Neuronal stem cell (in vitro differentiated cells): ENCODE measurements at regions not wholly inside any gene's neighbourhood (a gene's known extent, or its start where the extent isn't known, plus 50 kb on each side); places are given as distances from the start of the nearest gene placed in this dataset.

ENCODE experiments used
- DNase-seq: peaks from one replicate; pipeline ENCODE4 v3.0.0-alpha.2; 2013; ENCODE audit warnings: low spot score
- H2AFZ ChIP-seq: one replicate; pipeline ENCODE4 v1.6.1; 2013; ENCODE audit warnings: mild to moderate bottlenecking, low read length, inconsistent platforms
- H2AK5ac ChIP-seq: 2 replicates; pipeline ENCODE4 v1.6.1; 2013; ENCODE audit warnings: low read depth, mild to moderate bottlenecking, inconsistent platforms, low read length, moderate library complexity, mixed read lengths
- H2BK120ac ChIP-seq: 2 replicates; pipeline ENCODE4 v1.6.1; 2013; ENCODE audit warnings: low read depth, mild to moderate bottlenecking, inconsistent platforms, low read length, moderate library complexity, mixed read lengths
- H2BK12ac ChIP-seq: one replicate; pipeline ENCODE4 v1.6.1; 2013; ENCODE audit warnings: low read length, inconsistent platforms
- H2BK15ac ChIP-seq: 2 replicates; pipeline ENCODE4 v1.6.1; 2013; ENCODE audit warnings: mild to moderate bottlenecking, low read length, inconsistent platforms, mixed read lengths
- H2BK5ac ChIP-seq: one replicate; pipeline ENCODE4 v1.6.1; 2013; ENCODE audit warnings: inconsistent platforms, mild to moderate bottlenecking, low read length, moderate library complexity
- H3K14ac ChIP-seq: one replicate; pipeline ENCODE4 v1.6.1; 2013; ENCODE audit warnings: low read length, inconsistent platforms
- H3K18ac ChIP-seq: 2 replicates; pipeline ENCODE4 v1.6.1; 2013; ENCODE audit warnings: low read length, inconsistent platforms
- H3K23ac ChIP-seq: 2 replicates; pipeline ENCODE4 v1.6.1; 2013; ENCODE audit warnings: low read depth, mild to moderate bottlenecking, mixed read lengths, low read length, inconsistent platforms; ENCODE audit not compliant: poor library complexity
- H3K27ac ChIP-seq: replicated peaks from 3 replicates; pipeline ENCODE4 v1.5.1; 2013; ENCODE audit warnings: low read length, inconsistent platforms
- H3K27me3 ChIP-seq, 3 experiments: 2 replicates each; pipeline ENCODE4 v1.6.1; 2013; ENCODE audit warnings: low read length in 3 of 3, mild to moderate bottlenecking in 2 of 3, inconsistent platforms in 1 of 3, low read depth in 1 of 3, mixed read lengths in 1 of 3, moderate library complexity in 1 of 3; ENCODE audit not compliant: control insufficient read depth in 3 of 3, insufficient read depth in 3 of 3
- H3K36me3 ChIP-seq, 2 donors: replicated peaks in 1 of 2; 2 replicates each; pipeline ENCODE4 v1.6.1; 2013; ENCODE audit warnings: low read length in 2 of 2; ENCODE audit not compliant: control insufficient read depth in 2 of 2, insufficient read depth in 2 of 2
- H3K4ac ChIP-seq: 2 replicates; pipeline ENCODE4 v1.6.1; 2013; ENCODE audit warnings: inconsistent platforms, mild to moderate bottlenecking, low read length, moderate library complexity
- H3K4me1 ChIP-seq, 2 donors: 1 replicate in 1 of 2; 2 replicates in 1 of 2; pipeline ENCODE4 v1.6.1; 2013; ENCODE audit warnings: low read length in 2 of 2, low read depth in 1 of 2; ENCODE audit not compliant: control insufficient read depth in 2 of 2, insufficient read depth in 1 of 2
- H3K4me2 ChIP-seq: one replicate; pipeline ENCODE4 v1.6.1; 2013; ENCODE audit warnings: mild to moderate bottlenecking, low read length, inconsistent platforms; ENCODE audit not compliant: insufficient read depth, poor library complexity, severe bottlenecking
- H3K4me3 ChIP-seq, 2 donors: 2 replicates each; pipeline ENCODE4 v1.5.1; 2013; ENCODE audit warnings: low read length in 2 of 2, mild to moderate bottlenecking in 2 of 2, inconsistent platforms in 1 of 2, moderate library complexity in 1 of 2
- H3K79me1 ChIP-seq: one replicate; pipeline ENCODE4 v1.6.1; 2013; ENCODE audit warnings: low read depth, mild to moderate bottlenecking, inconsistent platforms, low read length, moderate library complexity
- H3K9ac ChIP-seq: one replicate; pipeline ENCODE4 v1.6.1; 2013; ENCODE audit warnings: mild to moderate bottlenecking, low read depth, low read length, inconsistent platforms; ENCODE audit not compliant: poor library complexity
- H3K9me3 ChIP-seq, 2 donors: replicated peaks in 1 of 2; 2 replicates each; pipeline versions ENCODE3 to v1.6.1; 2013; ENCODE audit warnings: low read length in 2 of 2, mild to moderate bottlenecking in 2 of 2, inconsistent platforms in 1 of 2, low read depth in 1 of 2, mixed read lengths in 1 of 2, moderate library complexity in 1 of 2; ENCODE audit not compliant: control insufficient read depth in 2 of 2, insufficient read depth in 1 of 2
- H4K8ac ChIP-seq: one replicate; pipeline ENCODE4 v1.6.1; 2013; ENCODE audit warnings: low read depth, mild to moderate bottlenecking, inconsistent platforms, low read length, moderate library complexity
- H4K91ac ChIP-seq: one replicate; pipeline ENCODE4 v1.6.1; 2013; ENCODE audit warnings: low read length, low read depth, mild to moderate bottlenecking, inconsistent platforms; ENCODE audit not compliant: poor library complexity
- WGBS, 2 donors: extraction: QIAGEN DNeasy Blood & Tissue Kit; methylation state at CpG; one replicate each; pipeline ENCODE4 v1.1.7; 2013; ENCODE audit warnings: missing lambda C conversion rate in 2 of 2, mixed read lengths in 1 of 2; ENCODE audit not compliant: insufficient read length in 2 of 2, insufficient replicate concordance in 1 of 2; ENCODE audit errors: extremely low coverage in 2 of 2; 5-methylcytosine and 5-hydroxymethylcytosine counted together

DNA sequence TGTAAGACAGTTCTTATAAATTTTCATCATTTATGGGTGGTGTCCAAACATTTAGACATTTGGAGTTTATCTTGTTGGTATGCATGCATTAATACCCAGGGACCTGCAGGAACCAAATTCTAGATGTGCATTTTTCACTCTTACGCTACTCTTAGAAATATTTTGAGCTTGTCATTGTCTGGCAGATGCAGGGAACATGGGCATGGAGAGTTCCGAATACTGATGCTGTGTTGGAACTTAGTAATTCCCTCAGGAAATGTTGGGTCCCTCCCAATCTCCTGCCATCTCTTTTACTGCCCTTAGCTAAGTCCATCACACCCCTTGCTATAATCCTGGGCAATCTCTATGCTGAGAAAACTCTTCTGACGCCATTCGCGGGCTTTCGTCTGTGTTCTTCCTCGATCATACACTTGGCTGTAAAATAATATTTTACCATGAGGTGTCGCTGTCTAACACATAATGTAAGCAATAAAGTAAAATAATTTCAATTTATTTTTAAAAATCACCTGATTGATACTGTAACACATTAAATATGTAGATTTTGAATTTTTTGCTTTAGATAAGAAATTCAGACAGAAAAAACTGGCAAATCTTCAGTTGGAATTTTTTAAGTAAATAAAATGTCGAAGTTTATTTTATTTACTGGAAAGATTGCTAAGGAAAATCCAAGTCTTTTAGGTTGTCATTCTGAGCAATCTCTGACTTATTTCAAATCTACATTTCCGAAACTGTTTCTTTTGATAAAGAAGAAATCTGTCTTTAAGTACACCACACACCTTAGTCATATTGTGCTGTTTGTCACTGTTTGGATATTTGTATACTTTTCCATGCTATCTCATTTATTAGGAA is 304.1 kb upstream of the SSTR1 start:
- H2AFZ ChIP-seq = no peak overlapping the region
- no peak overlapping the region for H3K4me3 ChIP-seq
- peak overlapping the region; percentile 19 for H3K4me2 ChIP-seq
- H3K23ac ChIP-seq = no peak overlapping the region
- H3K36me3 ChIP-seq = no peaks in the 10 kb centered on the region
- H2BK5ac ChIP-seq = no peak overlapping the region
- no peaks in the 10 kb centered on the region for H3K4me1 ChIP-seq
- H3K9ac ChIP-seq = no peak overlapping the region
- no peak overlapping the region for H4K8ac ChIP-seq
- DNase-seq = peak; percentile 31
- H3K18ac ChIP-seq = no peak overlapping the region
- no peak overlapping the region for H2BK12ac ChIP-seq
- no peak overlapping the region for H3K4ac ChIP-seq
- no peak overlapping the region for H3K14ac ChIP-seq
- no peaks in the 10 kb centered on the region for H3K27me3 ChIP-seq
- H2AK5ac ChIP-seq = no peak overlapping the region
- no peaks in the 10 kb centered on the region for H3K9me3 ChIP-seq
- WGBS, 2 donors = no CpG with 5 or more reads among the region's 10 CpGs
- no peaks in the 10 kb centered on the region for H3K79me1 ChIP-seq
- no peak overlapping the region for H3K27ac ChIP-seq
- H2BK120ac ChIP-seq = no peak overlapping the region
- no peak overlapping the region for H2BK15ac ChIP-seq
- no peak overlapping the region for H4K91ac ChIP-seq

DNA sequence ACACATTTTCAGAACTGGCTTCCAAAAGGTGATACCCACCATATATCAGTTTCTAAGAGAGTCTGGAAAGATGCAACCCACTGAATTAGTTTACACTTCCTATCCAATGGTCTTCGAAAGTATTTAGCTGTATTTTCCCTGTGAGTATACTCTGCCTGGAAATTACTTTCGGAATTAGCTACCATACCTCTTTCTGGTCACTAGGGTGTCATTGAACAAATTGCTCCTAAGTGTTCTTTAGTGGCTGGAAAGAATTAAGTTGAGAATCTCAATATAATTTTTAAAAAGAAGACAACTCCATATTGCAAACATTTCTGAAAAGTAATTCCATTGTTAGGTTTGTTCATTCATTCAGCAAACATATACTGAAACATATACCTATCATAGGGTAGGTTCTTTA is 283.1 kb upstream of the SSTR1 start:
- H4K91ac ChIP-seq = no peak overlapping the region
- H3K4me3 ChIP-seq = no peak overlapping the region
- no peak overlapping the region for H4K8ac ChIP-seq
- no peak overlapping the region for H2BK12ac ChIP-seq
- H3K4me2 ChIP-seq = no peak overlapping the region
- H3K14ac ChIP-seq = no peak overlapping the region
- no peak overlapping the region for H2BK120ac ChIP-seq
- no peak overlapping the region for H2BK5ac ChIP-seq
- H3K4ac ChIP-seq = no peak overlapping the region
- no peak for DNase-seq
- no CpG with 5 or more reads among the region's 2 CpGs for WGBS, 2 donors
- H3K79me1 ChIP-seq = no peaks in the 10 kb centered on the region
- H3K23ac ChIP-seq = no peak overlapping the region
- H2BK15ac ChIP-seq = no peak overlapping the region
- H3K18ac ChIP-seq = no peak overlapping the region
- no peaks in the 10 kb centered on the region for H3K9me3 ChIP-seq
- no peaks in the 10 kb centered on the region for H3K4me1 ChIP-seq
- H3K27ac ChIP-seq = no peak overlapping the region
- H3K27me3 ChIP-seq = no peaks in the 10 kb centered on the region
- H2AK5ac ChIP-seq = no peak overlapping the region
- no peak overlapping the region for H2AFZ ChIP-seq
- no peaks in the 10 kb centered on the region for H3K36me3 ChIP-seq
- no peak overlapping the region for H3K9ac ChIP-seq

DNA sequence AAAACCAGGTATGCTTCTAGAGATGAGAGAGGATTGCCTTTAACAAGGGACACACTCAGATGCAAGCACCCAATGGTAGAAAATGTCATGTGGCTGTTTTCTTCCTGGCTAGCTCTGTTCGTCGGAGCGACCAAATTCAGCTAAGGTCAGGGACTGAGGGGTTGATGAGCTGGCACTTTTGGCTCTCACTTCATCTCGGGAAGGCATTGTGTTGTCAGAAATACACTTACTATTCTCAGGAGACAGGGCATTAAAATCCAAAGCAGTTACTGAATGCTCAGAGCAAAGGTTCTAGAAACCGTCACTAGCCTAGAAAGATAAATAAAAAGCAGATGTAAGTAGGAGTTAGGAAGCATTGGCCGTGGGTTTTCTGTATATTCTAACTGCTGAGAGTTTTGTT is 275.7 kb upstream of the SSTR1 start:
- Histone ChIP-seq H2BK15ac (no peak overlapping the region), H4K91ac (no peak overlapping the region), H4K8ac (no peak overlapping the region), H2BK12ac (no peak overlapping the region), H3K9me3 (no peaks in the 10 kb centered on the region), H2AK5ac (no peak overlapping the region), H3K18ac (no peak overlapping the region), H3K27ac (no peak overlapping the region), H3K9ac (no peak overlapping the region), H2BK5ac (no peak overlapping the region), H2BK120ac (no peak overlapping the region), H3K79me1 (no peaks in the 10 kb centered on the region), H3K14ac (no peak overlapping the region), H3K27me3 (no peaks in the 10 kb centered on the region), H3K4ac (no peak overlapping the region), H3K36me3 (no peaks in the 10 kb centered on the region), H2AFZ (no peak overlapping the region), H3K4me2 (no peak overlapping the region), H3K4me3 (no peak overlapping the region), H3K23ac (no peak overlapping the region), H3K4me1 (peaks cover 0 to 2% of the 10 kb centered on the region in 2 donors)
- no peak for DNase-seq
- no CpG with 5 or more reads among the region's 6 CpGs for WGBS, 2 donors

DNA sequence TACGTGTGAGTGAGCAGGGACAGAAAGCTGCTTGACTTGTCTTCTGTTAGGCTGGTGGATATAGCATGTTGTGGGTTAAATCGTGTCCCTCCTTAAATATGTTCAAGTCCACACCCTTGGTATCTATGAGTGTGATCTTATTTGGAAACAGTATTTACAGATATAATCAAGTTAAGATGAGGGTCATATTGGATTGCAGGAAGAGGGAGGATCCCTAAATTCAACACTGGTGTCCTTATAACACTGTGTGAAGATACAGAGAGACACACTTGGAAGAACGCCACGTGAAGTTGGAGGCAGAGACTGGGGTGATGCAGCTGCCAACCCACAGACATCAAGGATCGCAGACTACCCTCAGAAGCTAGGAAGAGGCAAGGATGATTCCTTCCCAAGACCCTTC is 275.2 kb upstream of the SSTR1 start:
- no peak for DNase-seq
- H3K4me3 ChIP-seq = no peak overlapping the region

More for the DNA sequence above, 275.2 kb upstream of the SSTR1 start:
- no peak overlapping the region for H2AFZ ChIP-seq
- H3K9me3 ChIP-seq = no peaks in the 10 kb centered on the region
- H3K4me2 ChIP-seq = no peak overlapping the region
- H4K8ac ChIP-seq = no peak overlapping the region
- no peak overlapping the region for H3K23ac ChIP-seq
- peaks cover 0 to 2% of the 10 kb centered on the region in 2 donors for H3K4me1 ChIP-seq
- H3K27me3 ChIP-seq = no peaks in the 10 kb centered on the region
- no peak overlapping the region for H2AK5ac ChIP-seq
- H2BK12ac ChIP-seq = no peak overlapping the region
- H3K18ac ChIP-seq = no peak overlapping the region
- no peaks in the 10 kb centered on the region for H3K36me3 ChIP-seq
- no peak overlapping the region for H2BK15ac ChIP-seq
- whole genome bisulfite sequencing, 2 donors = no CpG with 5 or more reads among the region's 5 CpGs
- no peak overlapping the region for H3K9ac ChIP-seq
- no peak overlapping the region for H2BK120ac ChIP-seq
- no peak overlapping the region for H3K14ac ChIP-seq
- no peak overlapping the region for H3K27ac ChIP-seq
- no peaks in the 10 kb centered on the region for H3K79me1 ChIP-seq
- H2BK5ac ChIP-seq = no peak overlapping the region
- H3K4ac ChIP-seq = no peak overlapping the region
- no peak overlapping the region for H4K91ac ChIP-seq
